ENCODE measurements at regions not wholly inside any gene's neighbourhood (a gene's known extent, or its start where the extent isn't known, plus 50 kb on each side); places are given as distances from the start of the nearest gene placed in this dataset.
"Not testable (repeated sequence)": the region's sequence is repeated elsewhere in the genome, so short reads cannot be mapped to it uniquely, and the experiment has no call there.

DNA sequence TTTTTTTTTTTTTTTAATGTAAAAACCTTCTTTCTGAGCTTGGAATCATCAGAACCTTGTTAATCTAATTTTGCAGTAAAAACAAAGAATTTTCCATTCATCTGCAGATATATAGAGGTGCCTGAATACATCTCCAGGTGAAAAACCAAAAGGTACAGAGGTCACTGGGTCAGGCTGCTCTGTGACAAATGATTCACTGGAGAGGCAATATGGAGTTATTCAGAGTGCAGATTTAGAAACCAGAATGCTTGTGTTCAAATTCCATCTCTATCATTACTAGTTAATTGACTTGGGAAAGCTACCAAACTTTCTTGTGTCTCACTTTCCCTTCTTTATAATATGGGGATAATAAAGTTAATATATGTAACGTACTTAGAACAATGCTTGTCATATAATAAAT, 51.5 kb upstream of the C1orf53 start:
- Mint-ChIP-seq H3K9me3 (no peaks in the 10 kb centered on the region), H3K4me1 (ENCODE audit: low read depth) (no peaks in the 10 kb centered on the region), H3K27me3 (ENCODE audit: low read depth) (peaks cover 5% of the 10 kb centered on the region), H3K4me3 (no peak overlapping the region), H3K36me3 (ENCODE audit: low read depth) (no peaks in the 10 kb centered on the region), H3K27ac (no peak overlapping the region)
- intact Hi-C loops (cut with micrococcal nuclease): no loop called here
- no peak for DNase-seq
- CTCF ChIA-PET: interaction anchor here (1.0 kb wide), 1 partner anchor 17 kb away, joined by 3 read pairs; no protein-coding TSS in a partner anchor

DNA sequence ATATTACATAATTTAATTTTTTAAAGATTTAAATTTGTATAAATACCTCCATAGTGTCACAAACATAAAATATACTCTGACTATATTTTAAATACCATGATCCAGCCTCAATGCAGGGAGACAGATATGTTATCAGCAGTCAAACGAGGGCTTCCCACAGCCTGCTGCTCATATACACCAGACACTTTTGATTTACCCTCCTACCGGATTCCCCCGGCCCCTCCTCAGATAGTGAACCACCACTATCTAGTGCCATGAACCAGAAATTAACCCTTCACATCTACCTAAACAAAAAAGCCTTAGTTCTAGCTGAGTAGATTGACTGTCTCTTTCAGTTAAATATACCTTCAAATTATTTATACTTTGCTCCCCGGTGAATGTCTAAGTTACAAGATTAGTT, 52.4 kb upstream of the C1orf53 start:
- H3K4me1 Mint-ChIP-seq (ENCODE audit: low read depth): no peaks in the 10 kb centered on the region
- DNase-seq: no peak
- no peak overlapping the region for H3K4me3 Mint-ChIP-seq
- CTCF ChIA-PET: no interaction called here
- H3K36me3 Mint-ChIP-seq (ENCODE audit: low read depth): no peaks in the 10 kb centered on the region
- H3K27ac Mint-ChIP-seq: no peak overlapping the region
- intact Hi-C loops (cut with micrococcal nuclease): no loop called here
- no peaks in the 10 kb centered on the region for H3K9me3 Mint-ChIP-seq
- peaks cover 5% of the 10 kb centered on the region for H3K27me3 Mint-ChIP-seq (ENCODE audit: low read depth)

GRCh38 chr1:197848350-197848749, 54.1 kb upstream of the C1orf53 start:
- Mint-ChIP-seq H3K27ac (no peak overlapping the region), H3K36me3 (ENCODE audit: low read depth) (no peaks in the 10 kb centered on the region), H3K4me1 (ENCODE audit: low read depth) (no peaks in the 10 kb centered on the region), H3K27me3 (ENCODE audit: low read depth) (peaks cover 5% of the 10 kb centered on the region), H3K4me3 (no peak overlapping the region), H3K9me3 (no peaks in the 10 kb centered on the region)
- intact Hi-C loops (cut with micrococcal nuclease): no loop called here
- no peak for DNase-seq
- CTCF ChIA-PET: no interaction called here

GRCh38 chr1:197845886-197846285, 56.5 kb upstream of the C1orf53 start:
- CTCF ChIA-PET: no interaction called here
- H3K9me3 Mint-ChIP-seq: no peaks in the 10 kb centered on the region
- intact Hi-C loops (cut with micrococcal nuclease): no loop called here
- H3K4me1 Mint-ChIP-seq (ENCODE audit: low read depth): no peaks in the 10 kb centered on the region
- peaks cover 5% of the 10 kb centered on the region for H3K27me3 Mint-ChIP-seq (ENCODE audit: low read depth)
- H3K36me3 Mint-ChIP-seq (ENCODE audit: low read depth): no peaks in the 10 kb centered on the region
- H3K27ac Mint-ChIP-seq: no peak overlapping the region
- no peak overlapping the region for H3K4me3 Mint-ChIP-seq
- no peak for DNase-seq

GRCh38 chr1:197844651-197845050, 57.8 kb upstream of the C1orf53 start:
- Mint-ChIP-seq H3K27me3 (ENCODE audit: low read depth) (no peaks in the 10 kb centered on the region), H3K4me1 (ENCODE audit: low read depth) (no peaks in the 10 kb centered on the region)
- CTCF ChIA-PET: no interaction called here

DNA sequence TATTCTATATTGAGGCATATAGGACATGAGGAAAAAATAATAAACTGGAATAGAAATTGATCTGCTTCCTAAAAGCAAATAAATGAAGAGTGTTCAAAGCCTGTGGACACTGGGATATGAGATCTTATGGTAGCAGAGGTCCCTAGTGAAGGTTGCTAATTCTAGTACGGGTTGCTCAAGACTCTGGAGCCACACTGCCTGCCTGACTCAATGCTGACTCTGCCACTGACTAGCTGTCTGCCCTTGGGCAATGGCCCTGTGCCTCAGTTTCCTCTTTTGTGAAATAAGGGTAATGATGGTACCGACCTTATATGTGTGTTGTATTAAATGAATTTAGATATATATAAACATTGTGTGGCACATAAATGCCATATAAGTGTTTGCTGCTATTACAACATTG, 59.0 kb upstream of the C1orf53 start:
- no peaks in the 10 kb centered on the region for H3K27me3 Mint-ChIP-seq (ENCODE audit: low read depth)
- CTCF ChIA-PET: no interaction called here
- no peak for DNase-seq
- H3K4me1 Mint-ChIP-seq (ENCODE audit: low read depth): no peaks in the 10 kb centered on the region
- H3K4me3 Mint-ChIP-seq: no peak overlapping the region
- intact Hi-C loops (cut with micrococcal nuclease): no loop called here
- no peaks in the 10 kb centered on the region for H3K9me3 Mint-ChIP-seq
- H3K36me3 Mint-ChIP-seq (ENCODE audit: low read depth): no peaks in the 10 kb centered on the region
- no peak overlapping the region for H3K27ac Mint-ChIP-seq

More at GRCh38 chr1:197844651-197845050, 57.8 kb upstream of the C1orf53 start:
- Mint-ChIP-seq H3K4me3 (no peak overlapping the region), H3K36me3 (ENCODE audit: low read depth) (no peaks in the 10 kb centered on the region), H3K9me3 (no peaks in the 10 kb centered on the region), H3K27ac (no peak overlapping the region)
- intact Hi-C loops (cut with micrococcal nuclease): no loop called here
- DNase-seq: no peak

GRCh38 chr1:197842646-197843045, 59.8 kb upstream of the C1orf53 start:
- H3K27ac Mint-ChIP-seq: no peak overlapping the region
- CTCF ChIA-PET: no interaction called here
- H3K4me3 Mint-ChIP-seq: no peak overlapping the region

DNA sequence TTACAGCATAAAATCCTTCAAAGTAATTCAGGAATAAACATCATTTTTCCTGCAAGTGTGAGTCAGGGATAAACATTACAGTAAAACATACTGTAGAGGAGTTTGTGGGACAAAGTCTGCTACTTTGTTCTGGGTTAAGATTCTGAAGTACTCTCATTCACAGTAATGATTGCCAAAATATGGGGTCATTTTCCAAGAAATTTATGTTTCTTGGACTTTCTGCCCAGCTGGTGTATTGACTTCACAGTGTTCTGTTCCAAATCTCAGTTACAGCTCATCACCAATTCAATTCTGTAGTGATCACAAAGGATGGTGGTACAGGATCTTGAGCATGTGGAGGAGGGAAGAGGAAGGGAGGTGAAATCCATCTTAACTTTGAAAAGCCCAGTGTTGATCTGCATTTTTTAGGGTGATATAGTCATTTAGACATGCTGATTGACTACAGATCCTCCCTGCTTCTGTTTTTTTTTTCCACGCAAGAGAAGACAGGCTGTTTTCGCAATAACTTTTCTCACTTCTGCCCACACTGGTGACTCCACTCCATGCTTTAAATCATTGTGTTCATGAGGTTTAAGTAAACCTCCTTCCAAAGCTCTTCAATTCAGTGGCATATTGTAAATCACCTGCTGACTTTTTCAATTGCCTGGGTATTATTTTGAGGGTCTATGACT, 60.4 kb upstream of the C1orf53 start:
- H3K4me3 Mint-ChIP-seq: no peak overlapping the region
- H3K27ac Mint-ChIP-seq: no peak overlapping the region
- H3K4me1 Mint-ChIP-seq (ENCODE audit: low read depth): no peaks in the 10 kb centered on the region
- no peaks in the 10 kb centered on the region for H3K36me3 Mint-ChIP-seq (ENCODE audit: low read depth)
- intact Hi-C loops (cut with micrococcal nuclease): no loop called here
- H3K27me3 Mint-ChIP-seq (ENCODE audit: low read depth): no peaks in the 10 kb centered on the region
- H3K9me3 Mint-ChIP-seq: no peaks in the 10 kb centered on the region
- CTCF ChIA-PET: no interaction called here
- DNase-seq: no peak

More at GRCh38 chr1:197842646-197843045, 59.8 kb upstream of the C1orf53 start:
- Mint-ChIP-seq H3K27me3 (ENCODE audit: low read depth) (no peaks in the 10 kb centered on the region), H3K36me3 (ENCODE audit: low read depth) (no peaks in the 10 kb centered on the region), H3K4me1 (ENCODE audit: low read depth) (no peaks in the 10 kb centered on the region), H3K9me3 (no peaks in the 10 kb centered on the region)
- no peak for DNase-seq
- intact Hi-C loops (cut with micrococcal nuclease): no loop called here

GRCh38 chr1:197841158-197841557, 61.3 kb upstream of the C1orf53 start:
- Mint-ChIP-seq H3K4me1 (ENCODE audit: low read depth) (no peaks in the 10 kb centered on the region), H3K9me3 (no peaks in the 10 kb centered on the region), H3K36me3 (ENCODE audit: low read depth) (no peaks in the 10 kb centered on the region), H3K4me3 (no peak overlapping the region), H3K27ac (no peak overlapping the region), H3K27me3 (ENCODE audit: low read depth) (no peaks in the 10 kb centered on the region)
- CTCF ChIA-PET: no interaction called here
- DNase-seq: no peak
- intact Hi-C loops (cut with micrococcal nuclease): no loop called here

DNA sequence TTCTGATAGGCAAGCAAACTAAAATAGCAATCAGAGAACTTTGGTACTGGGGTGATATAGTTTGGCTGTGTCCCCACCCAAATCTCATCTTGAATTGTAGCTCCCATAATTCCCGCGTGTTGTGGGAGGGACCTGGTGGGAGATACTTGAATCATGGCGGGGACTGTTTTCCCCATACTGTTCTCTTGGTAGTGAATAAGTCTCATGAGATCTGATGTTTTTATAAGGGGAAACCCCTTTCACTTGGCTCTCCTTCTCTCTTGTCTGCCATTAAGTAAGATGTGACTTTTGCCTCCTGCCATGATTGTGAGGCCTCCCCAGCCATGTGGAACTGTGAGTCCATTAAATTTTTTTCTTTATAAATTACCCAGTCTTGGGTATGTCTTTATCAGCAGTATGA, 62.6 kb upstream of the C1orf53 start:
- H3K27ac Mint-ChIP-seq; H3K4me1 Mint-ChIP-seq (ENCODE audit: low read depth); H3K36me3 Mint-ChIP-seq (ENCODE audit: low read depth); DNase-seq; CTCF ChIA-PET; intact Hi-C loops (cut with micrococcal nuclease); H3K4me3 Mint-ChIP-seq; H3K9me3 Mint-ChIP-seq; H3K27me3 Mint-ChIP-seq (ENCODE audit: low read depth): not testable (repeated sequence)

DNA sequence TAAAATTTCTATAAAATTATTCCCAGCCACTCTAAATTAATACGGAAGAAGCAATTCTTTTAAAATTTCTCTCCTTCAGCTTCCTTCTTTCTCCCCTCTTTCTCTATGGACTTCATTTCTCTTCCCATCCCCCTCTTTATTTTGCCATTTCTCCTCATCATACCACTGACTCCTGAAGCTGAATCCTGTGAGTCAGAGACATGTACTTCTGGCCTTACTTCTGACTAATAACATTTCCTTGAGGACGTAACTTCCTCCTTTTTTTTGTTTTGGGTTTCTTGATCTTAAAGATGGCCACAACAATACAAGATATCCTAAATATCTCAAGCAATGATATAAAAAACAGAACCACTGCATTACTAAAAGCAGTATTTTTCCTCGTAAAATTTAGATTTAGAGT, 63.6 kb upstream of the DENND1B start:
- intact Hi-C loops (cut with micrococcal nuclease): no loop called here
- CTCF ChIA-PET: no interaction called here
- no peaks in the 10 kb centered on the region for H3K27me3 Mint-ChIP-seq (ENCODE audit: low read depth)
- no peaks in the 10 kb centered on the region for H3K4me1 Mint-ChIP-seq (ENCODE audit: low read depth)
- no peaks in the 10 kb centered on the region for H3K9me3 Mint-ChIP-seq
- no peak overlapping the region for H3K4me3 Mint-ChIP-seq
- DNase-seq: no peak
- no peaks in the 10 kb centered on the region for H3K36me3 Mint-ChIP-seq (ENCODE audit: low read depth)
- no peak overlapping the region for H3K27ac Mint-ChIP-seq

GRCh38 chr1:197837911-197838310, 62.6 kb upstream of the DENND1B start:
- Mint-ChIP-seq H3K9me3 (no peaks in the 10 kb centered on the region), H3K4me3 (no peak overlapping the region), H3K36me3 (ENCODE audit: low read depth) (no peaks in the 10 kb centered on the region), H3K27ac (no peak overlapping the region), H3K27me3 (ENCODE audit: low read depth) (no peaks in the 10 kb centered on the region), H3K4me1 (ENCODE audit: low read depth) (no peaks in the 10 kb centered on the region)
- DNase-seq: no peak
- CTCF ChIA-PET: interaction anchor here (1.0 kb wide), 1 partner anchor 31 kb away, joined by 3 read pairs; no protein-coding TSS in a partner anchor
- intact Hi-C loops (cut with micrococcal nuclease): no loop called here

- CTCF ChIA-PET; intact Hi-C loops (cut with micrococcal nuclease); H3K27ac Mint-ChIP-seq; H3K9me3 Mint-ChIP-seq; H3K36me3 Mint-ChIP-seq (ENCODE audit: low read depth); DNase-seq; H3K4me1 Mint-ChIP-seq (ENCODE audit: low read depth); H3K4me3 Mint-ChIP-seq; H3K27me3 Mint-ChIP-seq (ENCODE audit: low read depth): not testable (repeated sequence)
These were observed 61.1 kb upstream of the DENND1B start for GRCh38 chr1:197836356-197836755.

Data from activated naive CD4-positive, alpha-beta T cell treated with anti-CD3 and anti-CD28 coated beads for 36 hours (primary cell).